Testis (tissue), 2 donors: ENCODE measurements at regions not wholly inside any gene's neighbourhood (a gene's known extent, or its start where the extent isn't known, plus 50 kb on each side); places are given as distances from the start of the nearest gene placed in this dataset.

Experiments
- DNase-seq: peaks from one replicate; pipeline ENCODE4 v3.0.0-alpha.2; 2019
- H3K27ac ChIP-seq, 2 donors: fragments of 200-600 bp; sonication (generic); one replicate each; pipeline ENCODE4 v1.5.1; 2019
- H3K27me3 ChIP-seq: fragments of 200-600 bp; sonication (generic); one replicate; pipeline ENCODE4 v1.5.1; 2019
- H3K36me3 ChIP-seq: fragments of 200-600 bp; sonication (generic); one replicate; pipeline ENCODE4 v1.5.1; 2017; ENCODE audit warnings: low read depth; ENCODE audit errors: missing control alignments
- H3K4me1 ChIP-seq: fragments of 200-600 bp; sonication (generic); one replicate; pipeline ENCODE4 v1.5.1; 2019
- H3K4me3 ChIP-seq, 2 donors: fragments of 200-600 bp; sonication (generic); one replicate each; pipeline ENCODE4 v1.5.1; 2017 to 2019
- H3K9me3 ChIP-seq: fragments of 200-600 bp; sonication (generic); one replicate; pipeline ENCODE4 v1.5.1; 2017
- CTCF ChIP-seq, 3 experiments: fragments of 450-650 bp in 2 of 3; fragments of 200-600 bp in 1 of 3; sonication (generic) in 1 of 3; IDR thresholded peaks; one replicate each; pipeline ENCODE4 v1.5.1; 2016 to 2019; ENCODE audit warnings: antibody characterized with exemption in 3 of 3, mild to moderate bottlenecking in 2 of 3, moderate library complexity in 1 of 3
- POLR2A ChIP-seq: fragments of 450-650 bp; IDR thresholded peaks from one replicate; pipeline ENCODE4 v1.6.1; 2017; ENCODE audit warnings: antibody characterized with exemption, mild to moderate bottlenecking, moderate library complexity
- WGBS, 2 donors: methylation state at CpG; one replicate each; pipeline ENCODE4 v1.1.5; 2018; 5-methylcytosine and 5-hydroxymethylcytosine counted together
- intact Hi-C: fragments of 100-400 bp; cut with DNase I; formaldehyde crosslinking; loops from one replicate; pipeline ENCODE4 v1.15.1; 2023; ENCODE audit warnings: low total_unique reads

GRCh38 chr15:68526784-68527183 lies 52.0 kb upstream of the CORO2B start:
- 91 to 100% methylated on average over 2 of the region's 2 CpGs for WGBS, 2 donors
- Histone ChIP-seq H3K27ac (no peak overlapping the region), H3K36me3 (no peaks in the 10 kb centered on the region), H3K4me3 (no peak overlapping the region), H3K9me3 (no peaks in the 10 kb centered on the region), H3K4me1 (no peaks in the 10 kb centered on the region), H3K27me3 (no peaks in the 10 kb centered on the region)
- TF ChIP-seq POLR2A (no peak), CTCF (IDR thresholded peaks at IDR 0.05) (no peak)
- intact Hi-C loops = no loop called here
- no peak for DNase-seq

DNA sequence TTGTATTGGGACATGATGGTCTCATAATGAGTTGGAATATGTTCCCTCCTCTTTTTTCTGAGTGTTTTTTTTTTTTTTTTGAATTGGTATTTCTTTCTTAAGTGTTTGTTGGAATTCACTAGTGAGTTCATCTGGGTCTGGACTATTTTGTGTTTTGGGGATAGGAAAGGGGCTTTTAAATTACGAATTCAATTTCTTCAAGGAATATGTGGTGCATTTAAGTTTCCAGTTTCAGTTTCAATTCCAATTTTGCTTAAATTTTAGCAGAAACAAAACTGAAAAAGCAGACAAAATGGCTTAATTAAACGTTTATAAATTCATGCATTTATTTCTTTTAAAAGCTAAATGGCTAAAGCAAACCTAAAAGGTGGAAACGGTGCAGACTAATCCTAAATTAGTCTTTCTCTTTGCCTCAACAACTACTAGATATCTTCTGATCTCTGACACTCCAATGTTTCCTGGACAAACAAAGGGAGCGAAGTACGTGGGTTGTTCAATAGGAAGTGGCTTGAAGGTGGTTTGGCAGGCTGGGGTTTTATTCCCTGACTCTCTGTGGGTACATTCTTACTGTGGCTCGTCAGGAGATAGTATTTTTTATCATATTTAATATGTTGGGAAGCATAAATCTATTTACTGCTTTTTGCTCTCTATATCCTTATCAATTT lies 50.0 kb upstream of the CORO2B start:
- H3K4me3 ChIP-seq = no peak overlapping the region
- no peaks in the 10 kb centered on the region for H3K36me3 ChIP-seq
- DNase-seq = no peak
- intact Hi-C loops = no loop called here
- TF ChIP-seq CTCF (IDR thresholded peaks at IDR 0.05) (no peak), POLR2A (no peak)
- H3K9me3 ChIP-seq = no peaks in the 10 kb centered on the region
- no peak overlapping the region for H3K27ac ChIP-seq
- WGBS, 2 donors = 52 to 54% methylated on average over 6 of the region's 6 CpGs
- H3K27me3 ChIP-seq = no peaks in the 10 kb centered on the region
- no peaks in the 10 kb centered on the region for H3K4me1 ChIP-seq
